GM12878 (cell line): ENCODE measurements at regions not wholly inside any gene's neighbourhood (a gene's known extent, or its start where the extent isn't known, plus 50 kb on each side); places are given as distances from the start of the nearest gene placed in this dataset.

Experiments used
- ATAC-seq: fragments of 200-7000 bp; cut with Tn5 transposase; 3 replicates; pipeline ENCODE4 v1.9.1; 2020; ENCODE audit warnings: mild to moderate bottlenecking, moderate library complexity
- BruUV-seq: library from RNA; stranded (reverse); fragments of 400-500 nt; replicated peaks from 2 replicates; lab custom pipeline; 2021; lab: Mats Ljungman, UMichigan
- CTCF ChIA-PET: fragments of 300-600 bp; sonication (Branson Sonifier 250); formaldehyde crosslinking; extraction: SDS; loops from one replicate; lab custom pipeline; 2021; ENCODE audit warnings: inconsistent platforms; lab: Yijun Ruan, JAX
- POLR2A ChIA-PET: fragments of 350-600 bp; formaldehyde crosslinking; extraction: SDS; loops from one replicate; lab custom pipeline; 2021; ENCODE audit warnings: inconsistent platforms; lab: Charles Lee
- RAD21 ChIA-PET: fragments of 300-600 bp; sonication (Branson Sonifier 250); formaldehyde crosslinking; loops from one replicate; lab custom pipeline; 2023; ENCODE audit warnings: antibody characterized with exemption; ENCODE audit not compliant: unreplicated experiment; lab: Charles Lee
- SMC1A ChIA-PET: fragments of 300-600 bp; sonication (Branson Sonifier 250); formaldehyde crosslinking; loops from one replicate; lab custom pipeline; 2023; ENCODE audit not compliant: unreplicated experiment, uncharacterized antibody; lab: Charles Lee
- DNase-seq: peaks from one replicate; pipeline ENCODE4 v3.0.0-alpha.2; 2011; ENCODE audit warnings: low read depth, low spot score
- FAIRE-seq: peaks from 3 replicates; lab custom pipeline; 2011; peaks lifted over from hg19 to GRCh38; lab: Jason Lieb, UNC
- H2AFZ ChIP-seq: 2 replicates; pipeline ENCODE4 v1.6.0; 2011; ENCODE audit warnings: low read depth, low read length, control low read depth; ENCODE audit not compliant: control insufficient read depth
- H3K27ac ChIP-seq: 2 replicates; pipeline ENCODE4 v1.5.1; 2011; ENCODE audit warnings: control low read depth; ENCODE audit not compliant: control insufficient read depth, insufficient read depth
- H3K27me3 ChIP-seq, 2 experiments: replicated peaks in 1 of 2; 2 replicates each; pipeline versions ENCODE4 v1.6.0 to v1.6.1; 2011; ENCODE audit warnings: low read length in 1 of 2; ENCODE audit not compliant: control insufficient read depth in 2 of 2, insufficient read depth in 2 of 2
- H3K36me3 ChIP-seq, 2 experiments: 2 replicates each; pipeline ENCODE4 v1.5.1; 2011; ENCODE audit warnings: low read length in 1 of 2; ENCODE audit not compliant: control insufficient read depth in 2 of 2, insufficient read depth in 2 of 2
- H3K4me1 ChIP-seq: 2 replicates; pipeline ENCODE4 v1.6.1; 2011; ENCODE audit warnings: mild to moderate bottlenecking, low read length, moderate library complexity, mixed read lengths; ENCODE audit not compliant: control insufficient read depth, insufficient read depth
- H3K4me2 ChIP-seq: 2 replicates; pipeline ENCODE4 v1.6.0; 2011; ENCODE audit warnings: control low read depth; ENCODE audit not compliant: control insufficient read depth, insufficient read depth
- H3K4me3 ChIP-seq: fragments of 200-600 bp; sonication (generic); 2 replicates; pipeline ENCODE4 v1.5.1; 2016
- H3K79me2 ChIP-seq: 2 replicates; pipeline ENCODE4 v1.6.0; 2011; ENCODE audit warnings: low read length; ENCODE audit not compliant: control insufficient read depth, insufficient read depth
- H3K9ac ChIP-seq: 2 replicates; pipeline ENCODE4 v1.8.0; 2011; ENCODE audit warnings: low read length, control low read depth, mixed read lengths; ENCODE audit not compliant: control insufficient read depth, insufficient read depth
- H3K9me3 ChIP-seq: replicated peaks from 3 replicates; pipeline ENCODE4 v1.5.1; 2011; ENCODE audit warnings: mild to moderate bottlenecking, low read length; ENCODE audit not compliant: control insufficient read depth, insufficient read depth
- H4K20me1 ChIP-seq: 2 replicates; pipeline ENCODE4 v1.6.0; 2011; ENCODE audit not compliant: control insufficient read depth, insufficient read depth
- BCL11A ChIP-seq: IDR thresholded peaks from 2 replicates; pipeline ENCODE4 v1.6.1; 2011; ENCODE audit warnings: low read depth, low read length
- BRCA1 ChIP-seq: IDR thresholded peaks from 2 replicates; pipeline ENCODE4 v1.6.1; 2011; ENCODE audit warnings: low read depth, low read length, improper control_type of control experiment
- CEBPB ChIP-seq, 2 experiments: fragments of 150-350 bp in 1 of 2; IDR thresholded peaks; 2 replicates each; pipeline ENCODE4 v1.6.1; 2012 to 2014; ENCODE audit warnings: low read depth in 2 of 2, low read length in 2 of 2, borderline replicate concordance in 1 of 2, inconsistent platforms in 1 of 2
- CHD1 ChIP-seq: IDR thresholded peaks from 2 replicates; pipeline ENCODE4 v1.6.1; 2012; ENCODE audit warnings: low read depth, low read length, improper control_type of control experiment
- E2F4 ChIP-seq: IDR thresholded peaks from 2 replicates; pipeline ENCODE4 v1.6.1; 2012; ENCODE audit warnings: low read depth, low read length, improper control_type of control experiment
- EP300 ChIP-seq, 2 experiments: fragments of 150-350 bp in 1 of 2; IDR thresholded peaks; 2 replicates each; pipeline ENCODE4 v1.6.1; 2011 to 2012; ENCODE audit warnings: low read depth in 2 of 2, low read length in 2 of 2, borderline replicate concordance in 1 of 2, improper control_type of control experiment in 1 of 2, inconsistent platforms in 1 of 2; ENCODE audit not compliant: control insufficient read depth in 1 of 2
- MAX ChIP-seq: IDR thresholded peaks from 2 replicates; pipeline ENCODE4 v1.6.1; 2012; ENCODE audit warnings: low read depth, low read length, improper control_type of control experiment
- NR2C2 ChIP-seq: IDR thresholded peaks from 2 replicates; pipeline ENCODE4 v1.6.1; 2011; ENCODE audit warnings: borderline replicate concordance, low read depth; ENCODE audit not compliant: control insufficient read depth, insufficient read length
- NR2F1 ChIP-seq: fragments of 450-650 bp; conservative IDR thresholded peaks from 2 replicates; pipeline ENCODE4 v1.6.1; 2017; ENCODE audit warnings: mild to moderate bottlenecking
- PAX8 ChIP-seq: fragments of 450-650 bp; IDR thresholded peaks from 2 replicates; pipeline ENCODE4 v1.6.1; 2017; ENCODE audit warnings: mild to moderate bottlenecking, moderate library complexity
- PBX3 ChIP-seq: IDR thresholded peaks from 2 replicates; pipeline ENCODE4 v1.6.1; 2011; ENCODE audit warnings: mild to moderate bottlenecking, low read depth, low read length, moderate library complexity; ENCODE audit not compliant: insufficient replicate concordance
- STAT1 ChIP-seq: fragments of 450-650 bp; conservative IDR thresholded peaks from 2 replicates; pipeline ENCODE4 v1.6.1; 2014; ENCODE audit warnings: antibody characterized with exemption, mild to moderate bottlenecking
- ZNF207 ChIP-seq: fragments of 450-650 bp; IDR thresholded peaks from 2 replicates; pipeline ENCODE4 v1.6.1; 2014; ENCODE audit warnings: antibody characterized with exemption, mild to moderate bottlenecking, borderline replicate concordance
- WGBS: methylation state at CpG from one replicate; pipeline ENCODE4 v1.1.6; 2016; ENCODE audit warnings: low lambda C conversion rate; ENCODE audit not compliant: insufficient replicate concordance, insufficient coverage; ENCODE audit errors: missing lambda C conversion rate; 5-methylcytosine and 5-hydroxymethylcytosine counted together
- in situ Hi-C: fragments of 300-500 bp; cut with MboI; formaldehyde crosslinking; loops from 9 replicates; pipeline ENCODE4 v1.14.3; 2018; ENCODE audit warnings: mixed read lengths
- intact Hi-C: fragments of 100-400 bp; cut with micrococcal nuclease; formaldehyde crosslinking; loops from one replicate; pipeline ENCODE4 v1.14.2; 2022; ENCODE audit not compliant: unreplicated experiment
- TF ChIP-seq, protein P1 (sequence below): fragments of 450-650 bp; conservative IDR thresholded peaks from 2 replicates; pipeline ENCODE4 v1.6.1; 2017; ENCODE audit warnings: mild to moderate bottlenecking, moderate library complexity

DNA sequence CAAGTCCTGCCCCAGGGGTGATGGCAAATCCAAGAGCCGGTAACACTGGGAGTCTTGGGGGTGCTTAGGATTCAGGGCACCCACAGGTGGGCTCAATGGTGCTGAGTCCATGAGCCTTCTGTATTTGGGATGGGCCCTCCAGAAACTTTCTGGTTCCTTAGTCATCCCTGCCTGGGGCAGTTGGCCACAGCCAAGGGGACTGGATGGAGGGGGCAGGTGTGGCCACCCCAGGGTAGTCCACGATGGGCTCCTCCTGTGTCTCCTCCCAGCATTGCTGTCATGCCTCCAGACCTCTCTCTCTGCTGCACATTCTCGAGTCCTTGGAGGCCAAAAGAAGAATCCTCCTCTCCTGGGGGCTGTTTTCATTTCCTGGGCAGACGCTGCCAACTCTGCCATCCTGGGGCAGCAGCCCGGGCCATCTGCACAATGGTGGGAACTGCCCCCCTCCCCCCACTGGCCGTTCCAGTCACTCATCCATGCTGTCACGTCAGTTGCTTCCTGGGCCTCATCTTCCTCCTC, 158.0 kb upstream of the TWIST2 start:
- no peak for ATAC-seq
- SMC1A ChIA-PET, result no interaction called here
- no peak overlapping the region for H3K4me2 ChIP-seq
- no peaks in the 10 kb centered on the region for H3K79me2 ChIP-seq
- peaks cover 0 to under 1% of the 10 kb centered on the region in 2 experiments; a peak in 3 of 4 replicates for H3K27me3 ChIP-seq
- no peak overlapping the region for H3K9ac ChIP-seq
- intact Hi-C loops (no loop called here), in situ Hi-C loops (no loop called here)
- WGBS, result 17% methylated on average over 7 of the region's 7 CpGs
- H2AFZ ChIP-seq, result no peak overlapping the region
- DNase-seq, result no peak
- TF ChIP-seq CHD1, result no peak
- TF ChIP-seq MAX, result no peak
- CTCF ChIA-PET, result no interaction called here
- no peaks in the 10 kb centered on the region for H3K9me3 ChIP-seq
- H3K4me1 ChIP-seq, result no peaks in the 10 kb centered on the region
- H4K20me1 ChIP-seq, result no peaks in the 10 kb centered on the region
- BruUV-seq, result no TSS peak
- no peak overlapping the region for H3K27ac ChIP-seq
- no peak for FAIRE-seq
- POLR2A ChIA-PET, result no interaction called here
- H3K36me3 ChIP-seq, result no peaks in the 10 kb centered on the region
- RAD21 ChIA-PET, result no interaction called here
- H3K4me3 ChIP-seq, result no peak overlapping the region

DNA sequence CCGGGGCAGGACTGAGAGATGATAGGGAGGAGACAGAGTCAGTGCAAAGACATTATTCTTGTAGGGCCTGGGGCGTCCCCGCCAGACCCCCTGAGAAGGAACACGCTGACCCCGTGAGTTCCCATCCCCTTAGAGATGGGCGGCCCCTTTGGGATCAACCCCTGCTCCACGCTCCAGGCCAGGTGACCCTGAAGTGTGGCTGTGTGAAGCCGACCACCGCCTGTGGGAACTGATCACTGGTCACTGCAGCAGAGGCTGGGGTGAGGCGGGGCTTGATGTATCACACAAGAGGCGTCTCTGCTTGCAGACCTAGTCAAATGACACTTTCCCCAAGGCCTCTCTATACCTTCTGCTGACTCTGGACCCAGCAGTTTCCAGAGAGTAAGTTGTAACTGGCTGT, 157.4 kb upstream of the TWIST2 start:
- 41% methylated on average over 11 of the region's 11 CpGs for WGBS
- Histone ChIP-seq H3K36me3 (no peaks in the 10 kb centered on the region), H3K27me3 (no peaks in the 10 kb centered on the region; a peak in 2 of 4 replicates), H3K9ac (no peak overlapping the region), H3K4me3 (no peak overlapping the region), H3K9me3 (no peaks in the 10 kb centered on the region), H3K4me2 (no peak overlapping the region), H4K20me1 (no peaks in the 10 kb centered on the region), H3K4me1 (no peaks in the 10 kb centered on the region), H3K79me2 (no peaks in the 10 kb centered on the region), H3K27ac (no peak overlapping the region), H2AFZ (no peak overlapping the region)
- intact Hi-C loops (no loop called here), in situ Hi-C loops (no loop called here)
- ChIA-PET RAD21 (no interaction called here), CTCF (no interaction called here), POLR2A (no interaction called here), SMC1A (no interaction called here)
- no peak for DNase-seq
- no peak for FAIRE-seq
- no TSS peak for BruUV-seq
- no peak for ATAC-seq
- TF ChIP-seq BRCA1 (no peak), CEBPB (IDR thresholded peaks at IDR 0.05; ENCODE audit: borderline replicate concordance in 1 of 2, low read depth in 2 of 2, low read length in 2 of 2) (no peak), NR2C2 (no peak), STAT1 (no peak), ZNF207 (no peak), EP300 (IDR thresholded peaks at IDR 0.05; ENCODE audit: borderline replicate concordance in 1 of 2, control insufficient read depth in 1 of 2, low read depth in 2 of 2, low read length in 2 of 2) (no peak), PAX8 (no peak), PBX3 (no peak), E2F4 (no peak), NR2F1 (no peak), BCL11A (no peak)
- TF ChIP-seq, protein P1, sequence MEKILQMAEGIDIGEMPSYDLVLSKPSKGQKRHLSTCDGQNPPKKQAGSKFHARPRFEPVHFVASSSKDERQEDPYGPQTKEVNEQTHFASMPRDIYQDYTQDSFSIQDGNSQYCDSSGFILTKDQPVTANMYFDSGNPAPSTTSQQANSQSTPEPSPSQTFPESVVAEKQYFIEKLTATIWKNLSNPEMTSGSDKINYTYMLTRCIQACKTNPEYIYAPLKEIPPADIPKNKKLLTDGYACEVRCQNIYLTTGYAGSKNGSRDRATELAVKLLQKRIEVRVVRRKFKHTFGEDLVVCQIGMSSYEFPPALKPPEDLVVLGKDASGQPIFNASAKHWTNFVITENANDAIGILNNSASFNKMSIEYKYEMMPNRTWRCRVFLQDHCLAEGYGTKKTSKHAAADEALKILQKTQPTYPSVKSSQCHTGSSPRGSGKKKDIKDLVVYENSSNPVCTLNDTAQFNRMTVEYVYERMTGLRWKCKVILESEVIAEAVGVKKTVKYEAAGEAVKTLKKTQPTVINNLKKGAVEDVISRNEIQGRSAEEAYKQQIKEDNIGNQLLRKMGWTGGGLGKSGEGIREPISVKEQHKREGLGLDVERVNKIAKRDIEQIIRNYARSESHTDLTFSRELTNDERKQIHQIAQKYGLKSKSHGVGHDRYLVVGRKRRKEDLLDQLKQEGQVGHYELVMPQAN, result no peak
